Ovary (tissue), 7 donors: ENCODE measurements at regions not wholly inside any gene's neighbourhood (a gene's known extent, or its start where the extent isn't known, plus 50 kb on each side); places are given as distances from the start of the nearest gene placed in this dataset.

Experiments
- DNase-seq, 5 donors: peaks; one replicate each; pipeline ENCODE4 v3.0.0-alpha.2; 2019 to 2020
- H3K27ac ChIP-seq, 2 donors: fragments of 200-600 bp; one replicate each; pipeline versions ENCODE4 v1.5.1 to v1.8.0; 2019 to 2022
- H3K27me3 ChIP-seq: fragments of 200-600 bp; one replicate; pipeline ENCODE4 v1.8.0; 2022
- H3K36me3 ChIP-seq: fragments of 200-600 bp; sonication (generic); one replicate; pipeline ENCODE4 v1.5.1; 2019
- H3K4me1 ChIP-seq: one replicate; pipeline ENCODE4 v1.8.1; 2013; ENCODE audit warnings: mild to moderate bottlenecking, moderate library complexity; ENCODE audit not compliant: insufficient read depth
- H3K4me3 ChIP-seq: fragments of 200-600 bp; sonication (generic); one replicate; pipeline ENCODE4 v1.5.1; 2017
- H3K9me3 ChIP-seq, 2 donors: fragments of 200-600 bp in 1 of 2; sonication (generic) in 1 of 2; one replicate each; pipeline versions ENCODE4 v1.5.1 to v1.8.1; 2013 to 2019; ENCODE audit warnings: mild to moderate bottlenecking in 1 of 2, moderate library complexity in 1 of 2
- EP300 ChIP-seq: sonication (generic); formaldehyde crosslinking; IDR thresholded peaks from one replicate; pipeline ENCODE4 v1.6.1; 2017; ENCODE audit warnings: antibody characterized with exemption
- POLR2A ChIP-seq: fragments of 450-650 bp; IDR thresholded peaks from one replicate; pipeline ENCODE4 v1.6.1; 2017; ENCODE audit warnings: antibody characterized with exemption, mild to moderate bottlenecking, moderate library complexity
- WGBS, 3 donors: extraction: QIAGEN DNeasy Blood & Tissue Kit in 1 of 3; methylation state at CpG; one replicate each; pipeline versions ENCODE4 v1.1.5 to v1.1.7; 2013 to 2017; 5-methylcytosine and 5-hydroxymethylcytosine counted together
- intact Hi-C, 4 donors: fragments of 100-400 bp; cut with DNase I; formaldehyde crosslinking; loops; one replicate each; pipeline versions ENCODE4 v1.11.0 to v1.15.1; 2022 to 2023
- TF ChIP-seq, protein P1 (sequence below), 3 donors: fragments of 450-650 bp in 2 of 3; fragments of 200-600 bp in 1 of 3; IDR thresholded peaks; one replicate each; pipeline versions ENCODE4 v1.5.1 to v1.8.0; 2016 to 2022; ENCODE audit warnings: antibody characterized with exemption in 3 of 3, mild to moderate bottlenecking in 1 of 3
- donor health status: DM: no; HTN: no; CAD: no; lungs with moderate emphysema.
- donor health status: DM: no; HTN: no; CAD: no.
- donor health status: Bipolar disorder and iron deficiency.
- donor health status: DM: no; HTN: no; CAD: no.
- donor health status: DM: yes; HTN: yes; CAD: no.

DNA sequence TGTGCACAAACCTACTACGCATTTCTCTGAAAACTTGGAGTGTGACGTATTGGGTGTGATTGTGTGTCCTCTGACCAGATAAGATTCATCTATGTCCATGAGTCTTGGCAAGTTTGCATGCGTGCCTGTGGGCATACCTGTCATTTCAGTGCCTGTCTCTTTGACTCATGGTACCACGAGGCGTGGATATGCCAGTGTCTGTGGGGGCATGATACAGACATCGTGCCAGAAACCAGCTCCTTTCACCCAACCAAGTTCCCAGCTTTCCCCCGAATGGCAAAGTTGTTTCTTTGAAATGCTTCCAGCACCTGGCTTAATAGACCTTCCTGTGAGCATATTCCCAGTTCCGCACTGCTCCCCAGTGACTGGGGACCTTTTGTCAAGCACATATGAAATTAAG is 241.9 kb upstream of the MVB12B start:
- TF ChIP-seq, protein P1, sequence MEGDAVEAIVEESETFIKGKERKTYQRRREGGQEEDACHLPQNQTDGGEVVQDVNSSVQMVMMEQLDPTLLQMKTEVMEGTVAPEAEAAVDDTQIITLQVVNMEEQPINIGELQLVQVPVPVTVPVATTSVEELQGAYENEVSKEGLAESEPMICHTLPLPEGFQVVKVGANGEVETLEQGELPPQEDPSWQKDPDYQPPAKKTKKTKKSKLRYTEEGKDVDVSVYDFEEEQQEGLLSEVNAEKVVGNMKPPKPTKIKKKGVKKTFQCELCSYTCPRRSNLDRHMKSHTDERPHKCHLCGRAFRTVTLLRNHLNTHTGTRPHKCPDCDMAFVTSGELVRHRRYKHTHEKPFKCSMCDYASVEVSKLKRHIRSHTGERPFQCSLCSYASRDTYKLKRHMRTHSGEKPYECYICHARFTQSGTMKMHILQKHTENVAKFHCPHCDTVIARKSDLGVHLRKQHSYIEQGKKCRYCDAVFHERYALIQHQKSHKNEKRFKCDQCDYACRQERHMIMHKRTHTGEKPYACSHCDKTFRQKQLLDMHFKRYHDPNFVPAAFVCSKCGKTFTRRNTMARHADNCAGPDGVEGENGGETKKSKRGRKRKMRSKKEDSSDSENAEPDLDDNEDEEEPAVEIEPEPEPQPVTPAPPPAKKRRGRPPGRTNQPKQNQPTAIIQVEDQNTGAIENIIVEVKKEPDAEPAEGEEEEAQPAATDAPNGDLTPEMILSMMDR (IDR thresholded peaks at IDR 0.05): no peak
- TF ChIP-seq EP300 (no peak), POLR2A (no peak)
- intact Hi-C loops: no loop called here
- DNase-seq: no peak
- WGBS, 3 donors: 77 to 81% (median 80%) methylated on average over 8 of the region's 8 CpGs
- Histone ChIP-seq H3K9me3 (no peaks in the 10 kb centered on the region), H3K4me1 (no peaks in the 10 kb centered on the region), H3K27ac (no peak overlapping the region), H3K4me3 (no peak overlapping the region), H3K36me3 (no peaks in the 10 kb centered on the region), H3K27me3 (no peaks in the 10 kb centered on the region)

DNA sequence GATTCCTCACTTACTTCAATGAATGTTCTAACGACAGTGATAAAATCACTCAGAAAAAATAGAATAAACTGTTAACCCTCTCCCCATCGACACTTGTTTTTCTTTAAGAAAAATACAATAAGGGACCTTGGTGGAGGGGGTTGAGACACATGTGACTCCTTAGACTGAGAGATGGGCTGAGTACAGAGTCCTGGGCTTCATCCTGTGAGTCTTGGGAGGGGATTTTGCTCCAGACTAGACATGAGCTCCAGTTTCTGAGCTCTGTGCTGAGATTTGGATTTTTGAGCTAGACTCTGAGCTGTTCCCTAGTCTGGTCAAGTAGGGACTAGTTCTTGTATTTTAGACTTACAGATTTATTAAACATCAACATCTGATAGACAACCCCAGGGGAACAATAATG is 241.5 kb upstream of the MVB12B start:
- H3K27ac ChIP-seq: no peak overlapping the region
- DNase-seq: no peak
- no peak overlapping the region for H3K4me3 ChIP-seq
- 55 to 58% (median 55%) methylated on average over 2 of the region's 2 CpGs for WGBS, 3 donors
- TF ChIP-seq EP300 (no peak), POLR2A (no peak)
- TF ChIP-seq, protein P1 (IDR thresholded peaks at IDR 0.05): no peak
- H3K36me3 ChIP-seq: no peaks in the 10 kb centered on the region
- H3K9me3 ChIP-seq: no peaks in the 10 kb centered on the region
- intact Hi-C loops: no loop called here
- no peaks in the 10 kb centered on the region for H3K27me3 ChIP-seq
- no peaks in the 10 kb centered on the region for H3K4me1 ChIP-seq

DNA sequence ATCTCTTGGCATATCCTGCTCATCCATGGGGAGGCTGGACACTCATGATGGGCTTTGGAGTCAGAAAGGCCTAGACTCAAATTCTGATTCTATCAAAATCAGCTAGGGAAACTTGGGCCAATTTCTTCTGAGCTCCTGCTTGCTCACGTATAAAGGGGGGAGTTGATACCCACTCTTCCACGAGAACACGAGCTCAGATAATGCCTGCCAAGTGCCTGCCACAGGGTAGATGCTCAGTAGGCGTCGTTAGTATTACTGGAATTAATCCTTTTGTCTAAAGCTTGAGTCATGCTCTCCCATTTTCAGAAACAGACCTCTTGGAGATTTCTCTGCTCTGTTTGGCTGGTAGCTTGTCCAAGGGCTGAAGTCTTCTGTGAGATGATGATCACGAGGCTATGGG is 238.3 kb upstream of the MVB12B start:
- no peak for TF ChIP-seq POLR2A
- no peak for TF ChIP-seq EP300
- TF ChIP-seq, protein P1 (IDR thresholded peaks at IDR 0.05): no peak
- DNase-seq: no peak

DNA sequence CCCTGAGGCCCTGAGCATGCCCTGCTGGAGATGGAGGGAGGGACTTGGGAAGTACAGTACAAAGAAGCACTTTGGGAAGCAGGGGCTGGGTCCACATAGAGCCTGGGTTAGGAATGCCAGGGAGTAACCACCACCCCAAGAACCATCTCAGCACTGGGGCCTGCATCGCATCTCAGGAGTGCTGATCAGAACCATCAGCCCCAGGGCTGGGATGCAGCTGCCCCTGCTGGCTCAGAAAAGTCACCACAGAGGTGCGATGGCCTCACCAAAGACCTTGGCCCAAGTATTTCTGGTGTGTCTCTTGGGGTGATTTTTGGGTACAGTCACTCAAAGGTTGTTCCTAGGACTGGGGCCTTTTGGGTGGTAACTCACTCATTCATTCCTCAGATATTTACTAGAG is 236.8 kb upstream of the MVB12B start:
- TF ChIP-seq POLR2A (no peak), EP300 (no peak)
- TF ChIP-seq, protein P1 (IDR thresholded peaks at IDR 0.05): no peak
- WGBS, 3 donors: 75 to 83% (median 77%) methylated on average over 2 of the region's 2 CpGs
- no peak for DNase-seq

More for the DNA sequence above, 238.3 kb upstream of the MVB12B start:
- Histone ChIP-seq H3K4me1 (no peaks in the 10 kb centered on the region), H3K27ac (no peak overlapping the region), H3K9me3 (no peaks in the 10 kb centered on the region), H3K27me3 (no peaks in the 10 kb centered on the region), H3K4me3 (no peak overlapping the region), H3K36me3 (no peaks in the 10 kb centered on the region)
- WGBS, 3 donors: 75 to 82% (median 76%) methylated on average over 6 of the region's 6 CpGs
- intact Hi-C loops: no loop called here

DNA sequence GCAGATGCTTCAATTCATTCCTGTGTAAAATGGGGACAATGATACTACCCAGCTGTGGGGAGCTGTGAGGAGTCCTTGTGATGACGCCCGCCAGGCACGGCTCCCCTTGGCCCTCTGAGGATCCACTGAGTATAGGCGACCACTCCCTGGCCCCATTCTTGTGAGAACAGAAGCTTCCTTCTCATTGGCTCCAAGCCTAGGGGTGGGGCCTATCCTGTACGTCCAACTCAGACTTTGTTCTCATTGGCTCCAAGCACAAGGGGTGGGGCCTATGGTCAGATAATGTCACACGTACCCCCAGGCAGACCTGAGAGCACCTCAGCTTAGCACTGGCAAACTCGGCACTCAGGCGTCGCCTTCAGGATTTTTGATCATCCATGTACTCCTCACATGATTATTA is 232.9 kb upstream of the MVB12B start:
- 53 to 65% (median 64%) methylated on average over 9 of the region's 9 CpGs for WGBS, 3 donors
- H3K27ac ChIP-seq: no peak overlapping the region
- no peaks in the 10 kb centered on the region for H3K27me3 ChIP-seq
- no peaks in the 10 kb centered on the region for H3K36me3 ChIP-seq
- intact Hi-C loops: no loop called here
- H3K4me1 ChIP-seq: no peaks in the 10 kb centered on the region
- no peaks in the 10 kb centered on the region for H3K9me3 ChIP-seq
- TF ChIP-seq, protein P1 (IDR thresholded peaks at IDR 0.05): no peak
- TF ChIP-seq EP300: no peak
- no peak for TF ChIP-seq POLR2A
- H3K4me3 ChIP-seq: no peak overlapping the region
- no peak for DNase-seq

More for the DNA sequence above, 236.8 kb upstream of the MVB12B start:
- no peaks in the 10 kb centered on the region for H3K27me3 ChIP-seq
- H3K9me3 ChIP-seq: no peaks in the 10 kb centered on the region
- H3K27ac ChIP-seq: no peak overlapping the region
- intact Hi-C loops: no loop called here
- no peaks in the 10 kb centered on the region for H3K36me3 ChIP-seq
- H3K4me1 ChIP-seq: no peaks in the 10 kb centered on the region
- no peak overlapping the region for H3K4me3 ChIP-seq
